ENCODE measurements at regions not wholly inside any gene's neighbourhood (a gene's known extent, or its start where the extent isn't known, plus 50 kb on each side); places are given as distances from the start of the nearest gene placed in this dataset.

DNA sequence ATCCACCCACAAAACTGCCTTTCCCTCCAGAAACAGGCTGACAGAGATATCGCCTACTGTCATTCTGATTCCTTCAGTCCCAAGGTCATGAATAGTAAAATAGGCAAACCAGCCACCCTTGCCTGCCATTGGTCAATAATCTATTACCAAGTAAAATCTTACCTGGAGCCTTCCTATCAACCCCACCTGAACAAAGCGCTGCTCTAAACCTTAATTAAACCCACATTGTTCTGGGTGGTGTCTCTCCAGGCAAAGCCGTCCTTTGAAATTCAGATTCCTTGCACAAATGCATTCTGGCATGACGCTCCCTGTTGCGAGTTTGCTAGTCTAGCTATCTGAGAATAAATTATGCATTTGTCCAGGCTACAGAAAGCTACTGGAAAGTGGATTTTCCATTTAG, 291.6 kb upstream of the ECI2 start:
- TF ChIP-seq POLR2A (IDR thresholded peaks at IDR 0.05), result no peak
- no peak for TF ChIP-seq CTCF (IDR thresholded peaks at IDR 0.05)
- no peak for TF ChIP-seq EP300 (IDR thresholded peaks at IDR 0.05)

All from stomach (tissue), 4 donors.